ENCODE measurements at regions not wholly inside any gene's neighbourhood (a gene's known extent, or its start where the extent isn't known, plus 50 kb on each side); places are given as distances from the start of the nearest gene placed in this dataset.

DNA sequence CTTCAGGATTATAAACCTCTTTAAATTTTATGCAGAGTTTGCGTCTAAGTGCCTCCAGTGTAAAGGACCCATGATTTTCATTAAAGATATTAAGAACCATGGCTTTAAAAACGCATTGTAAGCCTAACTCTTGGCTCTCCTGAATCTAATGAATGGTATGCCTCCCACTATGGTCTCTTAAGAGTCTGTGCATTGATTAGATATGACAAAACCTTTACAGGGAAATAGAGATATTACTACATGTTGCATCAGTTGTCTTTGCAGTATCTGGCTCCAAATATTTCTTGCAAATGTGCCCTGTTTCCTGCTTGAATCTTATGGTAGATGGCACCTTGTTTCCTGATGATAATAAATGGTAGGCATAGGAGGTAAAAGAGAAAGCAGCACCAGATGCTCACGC, 189.3 kb upstream of the FSHR start:
- TF ChIP-seq HDGF (IDR thresholded peaks at IDR 0.05; ENCODE audit: borderline replicate concordance): no peak
- TF ChIP-seq SUZ12 (IDR thresholded peaks at IDR 0.05): no peak
- TF ChIP-seq BHLHE40 (IDR thresholded peaks at IDR 0.05; ENCODE audit: borderline replicate concordance): no peak
